Subcutaneous abdominal adipose tissue (tissue), 5 donors: ENCODE measurements at regions not wholly inside any gene's neighbourhood (a gene's known extent, or its start where the extent isn't known, plus 50 kb on each side); places are given as distances from the start of the nearest gene placed in this dataset.

Source experiments
- H3K27ac ChIP-seq: one replicate; pipeline ENCODE4 v1.7.0; 2013; ENCODE audit warnings: low read depth, mild to moderate bottlenecking, inconsistent platforms, low read length, moderate library complexity
- H3K27me3 ChIP-seq, 5 donors: one replicate each; pipeline ENCODE4 v1.7.0; 2013; ENCODE audit warnings: low read length in 5 of 5, inconsistent platforms in 1 of 5; ENCODE audit not compliant: control insufficient read depth in 5 of 5, insufficient read depth in 4 of 5
- H3K36me3 ChIP-seq, 5 donors: one replicate each; pipeline ENCODE4 v1.7.0; 2013; ENCODE audit warnings: low read length in 5 of 5; ENCODE audit not compliant: control insufficient read depth in 5 of 5, insufficient read depth in 5 of 5
- H3K4me1 ChIP-seq, 5 donors: one replicate each; pipeline ENCODE4 v1.7.0; 2013; ENCODE audit warnings: low read length in 5 of 5, mild to moderate bottlenecking in 3 of 5, moderate library complexity in 1 of 5; ENCODE audit not compliant: control insufficient read depth in 5 of 5, insufficient read depth in 5 of 5
- H3K4me3 ChIP-seq, 5 donors: one replicate each; pipeline ENCODE4 v1.7.0; 2013; ENCODE audit warnings: low read length in 5 of 5, low read depth in 1 of 5
- H3K9ac ChIP-seq, 5 donors: one replicate each; pipeline ENCODE4 v1.7.0; 2013; ENCODE audit warnings: low read length in 5 of 5, mild to moderate bottlenecking in 4 of 5, moderate library complexity in 3 of 5
- H3K9me3 ChIP-seq, 5 donors: one replicate each; pipeline ENCODE4 v1.7.0; 2013; ENCODE audit warnings: low read length in 5 of 5; ENCODE audit not compliant: control insufficient read depth in 5 of 5
- donor health status: healthy.
- donor health status: healthy.
- donor health status: healthy.
- donor health status: healthy.
- donor health status: healthy.

DNA sequence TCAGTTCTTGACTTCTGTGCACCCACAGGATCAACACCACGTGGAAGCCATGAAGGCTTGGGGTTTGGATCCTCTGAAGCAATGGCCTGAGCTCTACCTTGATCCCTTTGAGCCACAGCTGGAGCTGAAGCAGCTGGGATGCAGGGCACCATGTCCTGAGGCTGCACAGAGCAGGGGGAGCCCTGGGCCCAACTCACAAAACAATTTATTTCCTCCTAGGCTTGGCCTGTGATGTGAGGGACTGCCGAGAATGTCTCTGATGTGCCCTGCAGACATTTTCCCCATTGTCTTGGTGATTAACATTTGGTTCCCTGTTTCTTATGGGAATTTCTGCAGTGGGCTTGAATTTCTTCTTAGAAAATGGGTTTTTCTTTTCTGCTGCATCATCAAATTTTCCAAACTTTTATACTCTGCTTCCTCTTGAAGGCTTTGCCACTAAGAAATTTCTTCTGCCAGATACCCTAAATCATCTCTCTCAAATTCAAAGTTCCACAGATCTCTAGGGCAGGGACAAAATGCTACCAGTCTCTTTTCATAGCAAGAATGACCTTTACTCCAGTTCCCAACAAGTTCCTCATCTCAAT, 288.2 kb downstream of the CCDC59 start:
- Histone ChIP-seq H3K27ac (no peak overlapping the region), H3K9me3 (no peaks in the 10 kb centered on the region), H3K4me3 (no peak overlapping the region), H3K36me3 (no peaks in the 10 kb centered on the region), H3K27me3 (no peaks in the 10 kb centered on the region), H3K4me1 (no peaks in the 10 kb centered on the region), H3K9ac (no peak overlapping the region)

DNA sequence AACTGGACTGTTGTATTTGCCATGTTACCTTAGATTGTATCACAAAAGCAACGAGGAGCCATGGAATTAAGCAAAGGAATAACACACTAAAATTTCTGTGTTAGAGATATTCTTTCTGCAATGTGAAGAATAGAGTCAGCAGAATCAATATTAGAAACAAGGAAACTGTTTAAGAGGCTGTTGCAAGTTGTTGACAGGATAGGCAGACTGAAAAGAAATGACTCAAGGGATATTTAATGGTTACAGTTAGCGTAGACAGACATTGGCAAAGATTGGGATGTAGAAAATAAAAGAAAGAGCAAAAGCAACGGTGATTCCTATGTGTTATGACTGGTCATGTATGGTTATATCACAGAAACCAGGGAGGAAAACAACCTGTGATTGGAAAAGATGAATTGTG, 299.0 kb upstream of the PPFIA2 start:
- Histone ChIP-seq H3K4me1 (no peaks in the 10 kb centered on the region), H3K36me3 (no peaks in the 10 kb centered on the region), H3K9ac (no peak overlapping the region), H3K27me3 (no peaks in the 10 kb centered on the region), H3K4me3 (no peak overlapping the region), H3K9me3 (peaks cover 0 to 4% (median 0%) of the 10 kb centered on the region in 5 donors), H3K27ac (no peak overlapping the region)

DNA sequence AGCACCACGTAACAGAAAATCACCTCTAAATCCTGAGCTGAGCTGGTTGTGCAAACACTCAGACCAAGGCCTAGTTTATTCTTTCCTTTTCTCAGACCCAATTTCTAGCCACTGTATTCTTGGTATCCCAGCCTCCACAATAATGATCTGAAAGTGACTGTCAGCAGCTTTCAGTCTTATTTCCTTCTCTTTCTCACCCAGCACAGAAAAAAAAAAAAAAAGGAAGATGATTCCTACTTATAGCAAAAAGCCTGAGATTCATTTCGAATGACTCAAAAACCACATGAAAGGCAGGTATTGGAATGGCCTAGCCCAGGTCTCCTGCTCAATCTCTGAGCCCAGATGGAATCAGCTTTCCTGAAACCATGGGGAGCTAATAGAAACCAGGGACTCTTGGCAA, 298.6 kb upstream of the PPFIA2 start:
- Histone ChIP-seq H3K36me3 (no peaks in the 10 kb centered on the region), H3K9me3 (peaks cover 0 to 4% (median 0%) of the 10 kb centered on the region in 5 donors), H3K27ac (no peak overlapping the region)

DNA sequence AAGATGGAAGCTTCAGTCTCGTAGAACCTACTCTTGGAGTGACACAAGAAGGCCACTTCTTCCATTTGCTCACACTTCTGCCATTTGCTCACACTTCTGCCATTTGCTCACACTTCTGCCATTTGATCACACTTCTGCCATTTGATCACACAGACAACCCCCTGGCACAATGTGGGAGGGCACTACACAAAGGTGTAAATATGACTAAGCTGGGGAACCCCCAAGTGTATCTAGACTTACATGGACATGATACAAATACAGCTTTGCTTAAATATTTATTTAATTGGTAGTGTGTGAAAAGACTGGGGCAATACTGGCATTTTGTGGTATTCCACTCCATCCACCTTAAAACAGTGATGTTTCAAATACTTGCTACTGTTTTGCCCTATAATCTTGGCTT, 296.2 kb upstream of the PPFIA2 start:
- Histone ChIP-seq H3K4me1 (no peaks in the 10 kb centered on the region), H3K9me3 (no peaks in the 10 kb centered on the region), H3K27me3 (no peaks in the 10 kb centered on the region), H3K9ac (no peak overlapping the region), H3K4me3 (no peak overlapping the region), H3K36me3 (no peaks in the 10 kb centered on the region), H3K27ac (no peak overlapping the region)

More for the DNA sequence above, 298.6 kb upstream of the PPFIA2 start:
- Histone ChIP-seq H3K27me3 (no peaks in the 10 kb centered on the region), H3K4me1 (no peaks in the 10 kb centered on the region), H3K9ac (no peak overlapping the region), H3K4me3 (no peak overlapping the region)

DNA sequence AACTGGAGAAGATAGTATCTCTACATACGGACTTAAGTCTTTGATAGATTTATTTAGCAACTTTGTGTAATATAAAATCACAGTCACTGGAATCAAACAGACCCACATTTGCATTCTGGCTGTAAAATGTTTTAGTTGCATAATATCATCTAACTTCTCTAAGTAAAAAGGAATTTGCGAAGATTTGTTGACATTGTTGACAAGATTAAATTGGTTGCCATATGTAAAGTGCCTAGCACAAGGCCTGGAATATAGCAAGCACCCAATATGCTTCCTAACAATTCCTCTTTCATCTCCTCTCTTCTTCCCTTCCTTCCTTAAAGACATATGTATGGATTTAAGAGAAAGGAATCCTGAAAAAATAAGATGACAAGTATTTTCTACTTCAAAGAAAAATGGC, 295.4 kb upstream of the PPFIA2 start:
- Histone ChIP-seq H3K27ac (no peak overlapping the region), H3K4me3 (no peak overlapping the region), H3K9ac (no peak overlapping the region), H3K4me1 (no peaks in the 10 kb centered on the region), H3K36me3 (no peaks in the 10 kb centered on the region), H3K27me3 (no peaks in the 10 kb centered on the region), H3K9me3 (no peaks in the 10 kb centered on the region)

DNA sequence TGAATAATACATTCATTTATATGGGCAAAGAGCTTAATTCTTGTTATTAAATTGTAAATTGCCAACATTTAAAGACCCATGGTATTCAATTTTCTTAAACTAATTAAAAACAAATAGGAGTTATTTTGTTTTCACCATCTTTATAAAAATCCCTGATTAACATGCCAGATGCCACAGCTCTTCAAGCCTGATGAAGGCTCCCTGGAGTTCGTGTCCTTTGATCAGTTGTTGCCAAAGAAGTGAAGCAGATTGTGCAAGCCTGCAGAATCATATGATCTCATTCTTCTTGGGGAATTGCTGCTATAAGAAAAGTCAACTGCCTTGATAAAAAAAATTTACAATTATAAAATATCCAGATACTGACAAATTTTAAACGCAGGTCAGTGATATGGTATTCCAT, 288.3 kb upstream of the PPFIA2 start:
- Histone ChIP-seq H3K4me1 (peaks cover 0 to 5% (median 0%) of the 10 kb centered on the region in 5 donors), H3K27ac (no peak overlapping the region), H3K9ac (no peak overlapping the region), H3K36me3 (no peaks in the 10 kb centered on the region), H3K27me3 (no peaks in the 10 kb centered on the region), H3K9me3 (no peaks in the 10 kb centered on the region), H3K4me3 (no peak overlapping the region)

DNA sequence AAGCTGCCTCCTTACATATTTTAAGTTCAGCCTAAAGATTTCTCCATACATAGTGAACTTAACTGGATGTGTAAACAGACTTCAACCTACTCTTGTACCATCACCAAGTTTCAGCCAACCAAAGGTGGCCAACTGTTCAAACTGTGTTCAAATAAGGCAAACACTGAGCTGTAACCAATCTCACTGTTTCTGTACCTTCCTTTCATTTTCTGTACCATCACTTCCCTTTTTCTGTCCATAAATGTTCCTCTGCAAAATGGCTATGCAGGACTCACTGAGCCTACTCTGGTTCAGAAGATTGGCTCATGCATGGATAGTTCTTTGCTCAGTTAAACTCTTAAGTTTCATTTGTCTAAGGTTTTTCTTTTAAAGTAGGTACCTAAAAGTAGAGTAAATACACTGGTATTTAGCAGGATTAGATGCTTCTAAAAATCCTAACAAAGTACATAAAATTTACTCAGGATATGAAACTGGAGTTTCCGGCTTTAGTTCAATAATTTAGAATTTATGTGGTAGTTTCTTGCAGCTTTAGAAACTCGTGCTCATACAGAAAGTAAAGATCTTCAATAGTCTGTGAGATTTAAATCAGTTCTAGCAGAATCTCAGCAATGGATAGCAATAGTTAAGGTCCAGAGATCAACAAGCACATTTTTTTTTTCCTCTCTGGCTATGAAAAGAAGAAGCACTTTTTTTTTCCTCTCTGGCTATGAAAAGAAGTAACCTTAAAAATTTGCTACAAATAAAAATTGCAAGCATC, 282.0 kb upstream of the PPFIA2 start:
- no peaks in the 10 kb centered on the region for H3K27me3 ChIP-seq
- H3K4me1 ChIP-seq: no peaks in the 10 kb centered on the region
- H3K36me3 ChIP-seq: no peaks in the 10 kb centered on the region
- no peak overlapping the region for H3K4me3 ChIP-seq
- H3K27ac ChIP-seq: no peak overlapping the region
- no peaks in the 10 kb centered on the region for H3K9me3 ChIP-seq
- no peak overlapping the region for H3K9ac ChIP-seq

DNA sequence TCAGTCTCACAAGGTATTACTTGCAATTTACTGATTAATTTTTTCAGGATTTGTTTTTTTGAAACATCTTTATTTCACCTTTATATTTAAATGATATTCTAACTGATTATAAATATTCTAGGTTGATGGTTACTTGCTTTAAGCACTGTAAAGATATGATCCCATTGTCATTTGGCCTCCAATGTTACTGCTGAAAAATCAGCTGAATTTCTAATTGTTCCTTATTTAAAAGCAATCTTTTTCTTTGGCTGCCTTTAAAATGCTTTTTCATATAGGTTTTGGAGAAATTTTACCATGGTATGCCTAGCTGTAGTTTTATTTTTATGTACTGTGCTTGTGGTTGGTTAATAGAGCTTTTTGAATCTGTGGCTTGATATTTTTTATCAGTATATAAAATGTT, 275.6 kb upstream of the PPFIA2 start:
- no peak overlapping the region for H3K9ac ChIP-seq
- no peaks in the 10 kb centered on the region for H3K27me3 ChIP-seq
- H3K27ac ChIP-seq: no peak overlapping the region
- no peak overlapping the region for H3K4me3 ChIP-seq
- H3K36me3 ChIP-seq: no peaks in the 10 kb centered on the region
- H3K4me1 ChIP-seq: no peaks in the 10 kb centered on the region
- H3K9me3 ChIP-seq: peaks cover 0 to 11% (median 2%) of the 10 kb centered on the region in 5 donors

DNA sequence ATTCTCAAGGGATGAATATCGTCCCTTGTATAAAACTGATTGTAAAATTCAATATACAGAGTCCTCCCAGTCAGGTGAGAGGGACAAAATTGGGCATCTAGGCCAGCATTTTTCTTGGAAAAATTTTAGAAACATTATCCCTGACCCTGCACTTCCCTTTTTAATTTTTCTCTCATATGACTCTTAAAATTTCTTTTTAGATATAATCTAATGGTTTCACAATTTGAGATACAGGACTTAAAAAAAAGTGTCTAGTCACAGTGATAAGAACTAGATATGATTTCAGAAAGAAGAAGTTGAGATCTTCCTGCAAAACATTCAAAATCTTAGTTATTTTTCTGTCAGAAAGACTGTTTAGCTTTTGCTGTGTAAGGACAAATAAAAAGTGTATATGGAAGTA, 270.8 kb upstream of the PPFIA2 start:
- H3K4me3 ChIP-seq: no peak overlapping the region
- H3K36me3 ChIP-seq: no peaks in the 10 kb centered on the region
- H3K27me3 ChIP-seq: no peaks in the 10 kb centered on the region
- no peak overlapping the region for H3K9ac ChIP-seq
- H3K9me3 ChIP-seq: peaks cover 0 to 6% (median 2%) of the 10 kb centered on the region in 5 donors
- no peaks in the 10 kb centered on the region for H3K4me1 ChIP-seq
- H3K27ac ChIP-seq: no peak overlapping the region

DNA sequence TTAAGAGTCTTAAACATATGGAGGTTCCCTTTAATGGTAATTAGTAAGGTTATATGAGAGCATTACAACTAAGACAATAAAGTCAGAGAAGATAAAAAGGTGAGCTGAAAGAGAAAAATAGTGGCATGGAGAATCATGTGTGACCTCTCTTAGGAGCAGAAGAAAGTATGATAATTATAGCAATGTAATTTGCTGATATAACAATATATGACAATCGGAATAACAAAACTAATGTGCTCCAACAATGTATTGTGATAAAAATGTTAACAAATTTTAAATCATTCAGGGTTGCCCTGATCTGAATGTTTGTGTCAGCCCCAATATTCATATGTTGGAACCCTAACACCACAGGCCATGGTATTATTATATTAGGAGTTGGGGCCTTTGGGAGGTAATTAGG, 269.6 kb upstream of the PPFIA2 start:
- no peak overlapping the region for H3K4me3 ChIP-seq
- H3K27me3 ChIP-seq: no peaks in the 10 kb centered on the region
- no peak overlapping the region for H3K9ac ChIP-seq
- no peaks in the 10 kb centered on the region for H3K4me1 ChIP-seq
- H3K27ac ChIP-seq: no peak overlapping the region
- no peaks in the 10 kb centered on the region for H3K36me3 ChIP-seq
- H3K9me3 ChIP-seq: peaks cover 0 to under 1% (median 0%) of the 10 kb centered on the region in 5 donors
